HG02840 (cell line): ENCODE measurements at regions not wholly inside any gene's neighbourhood (a gene's known extent, or its start where the extent isn't known, plus 50 kb on each side); places are given as distances from the start of the nearest gene placed in this dataset.

Source experiments
- ATAC-seq: cut with Tn5 transposase; IDR thresholded peaks from one replicate; pipeline ENCODE4 v1.9.1; 2021; ENCODE audit warnings: mild to moderate bottlenecking, moderate library complexity, moderate number of reproducible peaks; ENCODE audit not compliant: unreplicated experiment, low FRiP score

GRCh38 chr12:22981711-22982110 is 356.7 kb downstream of the ETNK1 start:
- no peak for ATAC-seq

- no peak for ATAC-seq
Observed at GRCh38 chr12:22982635-22983034, 357.7 kb downstream of the ETNK1 start.

- ATAC-seq, result no peak
Observed at GRCh38 chr12:22986997-22987396, 362.0 kb downstream of the ETNK1 start.

- ATAC-seq, result no peak
Observed at GRCh38 chr12:22990501-22990900, 365.5 kb downstream of the ETNK1 start.

GRCh38 chr12:22991250-22991844 is 366.4 kb downstream of the ETNK1 start:
- ATAC-seq, result no peak

GRCh38 chr12:22993609-22994315 is 368.8 kb downstream of the ETNK1 start:
- no peak for ATAC-seq

- ATAC-seq, result no peak
Observed at GRCh38 chr12:22994316-22994675, 369.3 kb downstream of the ETNK1 start.

- no peak for ATAC-seq
Observed at GRCh38 chr12:23001487-23001886, 376.5 kb downstream of the ETNK1 start.

- ATAC-seq, result no peak
Observed at GRCh38 chr12:23002381-23002780, 377.4 kb downstream of the ETNK1 start.

GRCh38 chr12:23004473-23005020 is 379.6 kb downstream of the ETNK1 start:
- no peak for ATAC-seq

GRCh38 chr12:23005387-23005786 is 380.4 kb downstream of the ETNK1 start:
- ATAC-seq, result no peak

- no peak for ATAC-seq
Observed at GRCh38 chr12:23006413-23006812, 381.4 kb downstream of the ETNK1 start.

GRCh38 chr12:23008623-23009022 is 383.7 kb downstream of the ETNK1 start:
- ATAC-seq, result no peak

- ATAC-seq, result no peak
Observed at GRCh38 chr12:23014749-23015148, 389.8 kb downstream of the ETNK1 start.

- no peak for ATAC-seq
Observed at GRCh38 chr12:23025372-23026016, 400.5 kb downstream of the ETNK1 start.

GRCh38 chr12:23028158-23028802 is 403.3 kb downstream of the ETNK1 start:
- ATAC-seq, result no peak

- no peak for ATAC-seq
Observed at GRCh38 chr12:23029185-23029584, 404.2 kb downstream of the ETNK1 start.

- no peak for ATAC-seq
Observed at GRCh38 chr12:23039834-23040233, 414.9 kb downstream of the ETNK1 start.

GRCh38 chr12:23041774-23042173 is 416.8 kb downstream of the ETNK1 start:
- ATAC-seq, result no peak

GRCh38 chr12:23043646-23044045 is 418.7 kb downstream of the ETNK1 start:
- no peak for ATAC-seq

- no peak for ATAC-seq
Observed at GRCh38 chr12:23049180-23049579, 424.2 kb downstream of the ETNK1 start.
